ENCODE measurements at regions not wholly inside any gene's neighbourhood (a gene's known extent, or its start where the extent isn't known, plus 50 kb on each side); places are given as distances from the start of the nearest gene placed in this dataset.
"Not testable (repeated sequence)": the region's sequence is repeated elsewhere in the genome, so short reads cannot be mapped to it uniquely, and the experiment has no call there.

DNA sequence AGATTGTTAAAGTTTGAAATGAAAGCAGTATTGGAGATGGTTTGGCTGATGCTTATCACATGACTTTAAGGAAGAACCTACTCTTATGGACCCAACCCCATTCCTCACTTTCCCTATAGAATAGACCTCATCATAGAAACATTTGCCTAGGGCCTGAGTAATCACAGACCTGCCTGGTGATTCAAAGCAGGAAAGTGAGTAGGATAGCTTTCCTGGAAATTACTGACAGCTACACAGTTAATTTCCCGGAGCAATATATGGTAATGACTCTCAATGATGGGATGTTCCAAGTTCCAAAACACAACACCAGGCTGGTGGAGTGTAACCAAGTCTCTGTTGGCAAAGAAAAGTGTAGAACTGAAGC lies 233.8 kb downstream of the SIM1 start:
- intact Hi-C loops (cut with DNase I), result no loop called here
- DNase-seq, result no peak

DNA sequence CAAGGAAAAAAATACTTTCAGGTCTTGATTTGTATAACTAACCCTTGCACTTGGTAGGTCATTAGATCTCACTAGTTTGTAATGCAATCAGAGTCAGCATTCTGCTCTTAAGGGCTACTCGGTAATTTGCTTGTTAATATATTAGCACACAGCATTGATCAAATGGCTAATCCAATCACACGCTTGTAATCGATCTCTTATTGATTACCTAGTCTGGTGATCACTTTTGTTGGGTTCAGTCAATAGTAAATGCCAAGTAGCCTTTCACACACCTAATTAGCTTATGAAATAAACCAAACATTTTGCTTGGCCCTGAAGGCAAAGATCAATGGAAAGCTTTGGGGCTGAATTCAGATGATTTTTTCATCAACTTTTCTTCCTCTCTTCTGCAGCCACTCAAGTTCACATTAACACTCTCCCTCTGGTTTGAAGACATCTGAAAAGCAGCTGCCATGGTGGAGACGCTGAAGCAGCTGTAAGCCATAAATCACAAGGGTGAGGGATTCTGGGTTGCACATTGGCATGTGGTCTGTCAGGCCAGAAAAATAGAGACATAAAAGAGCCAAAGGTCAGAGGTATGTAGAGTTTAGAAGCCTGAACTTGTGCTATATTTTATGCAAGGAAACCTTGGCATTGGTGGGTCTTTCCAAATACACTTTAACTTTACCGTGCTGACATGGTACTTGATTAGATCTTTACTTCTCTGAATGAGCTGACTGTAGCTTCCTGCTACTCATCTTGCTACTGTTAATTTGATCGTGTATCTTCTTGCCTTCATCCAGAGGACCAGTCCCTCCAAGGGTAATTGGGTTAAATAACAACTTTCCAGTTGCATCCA lies 234.4 kb downstream of the SIM1 start:
- intact Hi-C loops (cut with DNase I), result no loop called here
- DNase-seq, result no peak

DNA sequence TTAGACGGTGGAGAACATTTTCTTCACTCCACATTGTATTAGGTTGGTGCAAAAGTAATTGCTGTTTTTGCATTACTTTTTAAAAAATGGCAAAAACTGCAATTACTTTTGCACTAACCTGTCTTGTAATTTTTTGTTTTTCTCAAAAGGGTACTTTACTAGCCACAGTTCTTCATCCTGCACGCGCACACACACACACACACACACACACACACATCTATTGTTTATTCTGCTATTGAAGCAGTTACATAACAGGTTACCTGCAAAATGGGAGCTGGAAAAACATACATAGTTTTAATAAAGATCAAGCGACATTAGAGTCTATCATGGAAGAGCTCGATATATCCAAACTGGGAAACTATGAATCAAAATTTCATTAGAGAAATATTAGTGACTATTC lies 235.2 kb downstream of the SIM1 start:
- intact Hi-C loops (cut with DNase I), result no loop called here
- DNase-seq, result no peak

- peak; percentile 1 to 65 (median 44) for DNase-seq
- intact Hi-C loops (cut with DNase I), result no loop called here
These were observed 234.9 kb upstream of the MCHR2 start for GRCh38 chr6:100228834-100229441.

- no peak for DNase-seq
- intact Hi-C loops (cut with DNase I), result no loop called here
These were observed 234.4 kb upstream of the MCHR2 start for GRCh38 chr6:100228437-100228833.

- intact Hi-C loops (cut with DNase I), result no loop called here
- DNase-seq, result no peak
These were observed 232.8 kb upstream of the MCHR2 start for GRCh38 chr6:100226811-100227210.

- intact Hi-C loops (cut with DNase I); DNase-seq: not testable (repeated sequence)
These were observed 229.9 kb upstream of the MCHR2 start for GRCh38 chr6:100223952-100224351.

GRCh38 chr6:100220543-100220942 lies 226.5 kb upstream of the MCHR2 start:
- DNase-seq, result no peak
- intact Hi-C loops (cut with DNase I), result no loop called here

DNA sequence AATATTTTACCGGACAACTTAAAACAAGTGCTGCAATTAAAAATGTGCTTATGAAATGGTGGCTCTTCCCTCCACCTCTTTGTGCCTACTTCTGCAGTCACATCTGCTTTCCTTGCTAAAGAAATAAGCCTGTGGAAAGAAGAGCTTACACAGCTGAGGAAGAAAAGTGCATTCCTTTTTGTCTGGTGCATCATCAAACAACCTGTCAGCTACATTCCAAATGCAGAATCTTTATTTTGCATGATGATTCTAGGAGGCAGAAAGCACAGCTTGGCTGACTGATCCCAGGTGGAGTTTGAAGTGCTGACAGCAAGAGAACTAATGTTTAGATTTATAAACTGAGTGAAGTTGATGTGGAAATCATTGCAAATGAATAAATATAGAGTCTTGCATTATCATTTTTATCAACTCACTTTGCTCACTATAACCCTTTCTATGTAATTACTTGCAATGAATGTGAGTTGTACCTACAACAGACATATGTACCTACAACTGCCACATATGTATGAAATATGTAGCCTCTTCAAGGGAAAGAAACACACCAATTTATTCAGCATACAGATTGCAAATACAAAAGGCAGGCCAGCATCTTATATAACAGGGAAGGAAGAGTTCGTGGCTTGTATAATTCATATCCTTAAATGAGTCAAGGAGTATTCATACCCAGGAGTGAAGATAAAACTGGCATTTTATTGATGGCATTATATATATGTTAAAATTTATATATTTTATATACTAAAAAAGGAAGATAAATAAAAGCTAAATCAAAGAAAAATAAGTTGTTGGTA lies 223.4 kb upstream of the MCHR2 start:
- DNase-seq, result no peak

GRCh38 chr6:100216760-100217159 lies 222.7 kb upstream of the MCHR2 start:
- no peak for DNase-seq
- intact Hi-C loops (cut with DNase I), result no loop called here

More for the DNA sequence above, 223.4 kb upstream of the MCHR2 start:
- intact Hi-C loops (cut with DNase I), result no loop called here

- intact Hi-C loops (cut with DNase I), result no loop called here
- no peak for DNase-seq
These were observed 218.1 kb upstream of the MCHR2 start for GRCh38 chr6:100212131-100212530.

DNA sequence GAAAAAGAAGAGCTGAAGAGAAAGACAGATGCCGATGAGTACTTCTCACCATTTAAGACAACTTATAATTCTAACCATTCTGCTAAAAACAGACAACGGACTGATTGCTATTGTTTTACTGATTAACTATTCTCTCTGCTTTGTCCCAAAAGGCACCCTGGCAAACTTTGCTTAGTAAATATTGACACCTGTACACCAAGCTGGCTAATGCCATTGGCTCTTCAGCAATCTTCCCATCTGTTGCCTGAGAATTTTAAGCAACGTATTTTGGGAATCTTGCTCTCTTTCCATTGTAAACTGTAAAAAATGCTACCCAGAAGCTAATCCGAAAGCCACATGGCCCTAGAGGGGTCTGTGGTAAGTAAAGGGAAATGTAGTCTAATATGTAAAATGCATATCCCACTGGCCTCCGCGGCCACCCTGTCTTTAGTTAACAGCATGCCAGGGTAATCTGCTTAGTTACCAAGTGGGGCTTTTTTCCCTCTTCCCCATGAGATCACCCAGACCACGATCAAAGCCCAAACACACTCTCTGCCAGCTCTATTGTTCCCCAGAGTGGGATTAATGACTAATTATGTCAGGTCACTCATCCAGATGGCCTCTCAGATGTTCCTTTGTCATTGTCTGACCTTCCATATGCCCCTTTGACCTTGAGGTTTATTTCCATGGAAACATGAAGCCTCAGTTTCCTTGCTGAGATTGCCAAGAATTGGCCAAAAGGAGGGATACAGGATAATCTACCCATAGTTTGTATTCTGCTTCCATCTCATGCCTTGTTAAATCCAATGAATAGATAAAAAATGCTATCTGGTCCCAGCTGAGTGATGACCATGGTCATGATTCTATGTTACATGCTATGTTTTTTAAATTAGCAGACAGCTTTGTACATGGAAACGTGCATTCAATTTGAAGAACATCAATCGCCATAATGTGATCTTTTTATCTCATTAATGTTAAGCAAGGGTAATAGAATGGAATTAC lies 216.4 kb upstream of the MCHR2 start:
- no peak for DNase-seq
- intact Hi-C loops (cut with DNase I), result no loop called here

DNA sequence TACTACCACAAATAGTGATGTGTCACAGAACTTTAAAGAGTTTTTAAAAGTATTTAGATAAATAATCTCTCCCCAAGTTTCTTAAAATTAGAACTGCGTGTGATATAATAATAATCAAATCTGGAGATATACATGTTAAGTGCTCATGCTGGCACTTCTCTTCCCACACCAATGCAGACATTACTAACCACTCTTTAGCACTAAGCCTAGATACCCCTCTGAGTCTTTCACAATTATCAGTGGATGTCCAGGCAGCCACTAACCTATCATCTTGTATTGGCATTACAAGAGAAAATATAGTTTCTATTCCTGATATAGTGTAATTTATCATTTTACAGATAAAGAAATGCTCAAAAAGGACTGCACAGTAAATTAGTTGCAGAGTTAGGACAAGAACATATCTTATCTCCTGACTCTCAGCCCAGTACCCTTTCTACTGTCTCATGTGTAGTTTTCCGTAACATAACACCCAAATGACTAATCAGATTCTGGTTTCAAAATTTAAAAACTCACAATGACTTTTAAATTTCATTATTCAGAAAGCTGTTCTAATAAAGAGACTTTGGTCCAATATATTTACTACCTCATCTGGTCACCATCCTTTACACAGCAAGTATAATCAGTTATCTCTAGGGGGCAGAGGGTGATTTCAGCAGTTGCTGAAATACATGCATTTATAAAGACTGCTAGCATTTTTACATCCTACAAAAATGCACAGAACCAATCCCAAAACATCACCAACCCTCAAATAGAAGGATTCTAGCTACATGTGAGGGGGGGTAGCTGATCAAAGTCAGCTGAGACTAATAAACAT lies 215.5 kb upstream of the MCHR2 start:
- no peak for DNase-seq
- intact Hi-C loops (cut with DNase I), result no loop called here

- intact Hi-C loops (cut with DNase I), result no loop called here
- no peak for DNase-seq
These were observed 209.4 kb upstream of the MCHR2 start for GRCh38 chr6:100203400-100203799.

- DNase-seq, result no peak
- intact Hi-C loops (cut with DNase I), result no loop called here
These were observed 208.6 kb upstream of the MCHR2 start for GRCh38 chr6:100202417-100203194.

GRCh38 chr6:100196214-100196982 lies 202.4 kb upstream of the MCHR2 start:
- DNase-seq; intact Hi-C loops (cut with DNase I): not testable (repeated sequence)

DNA sequence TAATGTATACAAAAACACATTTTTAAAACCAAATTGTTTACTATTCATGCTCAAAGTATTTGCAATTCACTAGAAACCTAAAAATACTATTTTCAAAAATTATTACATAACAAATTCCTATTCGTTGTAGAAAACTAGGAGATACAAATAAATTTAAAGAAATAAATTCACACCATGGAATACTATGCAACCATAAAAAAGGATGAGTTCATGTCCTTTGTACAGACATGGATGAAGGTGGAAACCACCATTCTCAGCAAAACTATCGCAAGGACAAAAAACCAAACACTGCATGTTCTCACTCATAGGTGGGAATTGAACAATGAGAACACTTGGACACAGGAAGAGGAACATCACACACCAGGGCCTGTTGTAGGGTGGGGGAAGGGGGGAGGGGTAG lies 201.2 kb upstream of the MCHR2 start:
- intact Hi-C loops (cut with DNase I); DNase-seq: not testable (repeated sequence)
